ENCODE measurements at regions not wholly inside any gene's neighbourhood (a gene's known extent, or its start where the extent isn't known, plus 50 kb on each side); places are given as distances from the start of the nearest gene placed in this dataset.

- H3K79me2 ChIP-seq (ENCODE audit: insufficient read depth, low read length), result no peaks in the 10 kb centered on the region
- H3K4me2 ChIP-seq (ENCODE audit: insufficient read depth, low read length), result no peak overlapping the region
- no peaks in the 10 kb centered on the region for H3K27me3 ChIP-seq (ENCODE audit: insufficient read depth, low read length, poor library complexity)
- ATAC-seq (ENCODE audit: insufficient read depth, low read depth) (no peak), DNase-seq (no peak)
- no peaks in the 10 kb centered on the region for H3K36me3 ChIP-seq (ENCODE audit: insufficient read depth, low read length)
- H3K4me1 ChIP-seq (ENCODE audit: insufficient read depth, low read length), result no peaks in the 10 kb centered on the region
- no peak overlapping the region for H3K27ac ChIP-seq (ENCODE audit: low read length)
- TF ChIP-seq EZH2 (IDR thresholded peaks at IDR 0.05; ENCODE audit: borderline replicate concordance, low read depth, low read length, severe bottlenecking) (no peak), CTCF (IDR thresholded peaks at IDR 0.05; ENCODE audit: borderline replicate concordance, extremely low read depth, low read length, poor library complexity, severe bottlenecking) (no peak)
- no peak overlapping the region for H3K9ac ChIP-seq (ENCODE audit: low read depth, low read length)
- no peak overlapping the region for H2AFZ ChIP-seq (ENCODE audit: low read depth, low read length)
- H3K9me3 ChIP-seq (ENCODE audit: insufficient read depth, low read length, severe bottlenecking), result no peaks in the 10 kb centered on the region
- no peak overlapping the region for H3K4me3 ChIP-seq (ENCODE audit: low read depth in 1 of 2, low read length in 2 of 2)
- H4K20me1 ChIP-seq (ENCODE audit: insufficient read depth, low read length), result no peaks in the 10 kb centered on the region
Measured at GRCh38 chr5:27612161-27612560, 573.8 kb upstream of the CDH9 start.

GRCh38 chr5:27608992-27609391 lies 570.6 kb upstream of the CDH9 start:
- H3K4me1 ChIP-seq (ENCODE audit: insufficient read depth, low read length), result no peaks in the 10 kb centered on the region
- no peaks in the 10 kb centered on the region for H3K9me3 ChIP-seq (ENCODE audit: insufficient read depth, low read length, severe bottlenecking)
- H3K36me3 ChIP-seq (ENCODE audit: insufficient read depth, low read length), result no peaks in the 10 kb centered on the region
- no peak overlapping the region for H3K27ac ChIP-seq (ENCODE audit: low read length)
- H3K4me2 ChIP-seq (ENCODE audit: insufficient read depth, low read length), result no peak overlapping the region
- no peak overlapping the region for H3K9ac ChIP-seq (ENCODE audit: low read depth, low read length)
- H4K20me1 ChIP-seq (ENCODE audit: insufficient read depth, low read length), result no peaks in the 10 kb centered on the region
- no peaks in the 10 kb centered on the region for H3K79me2 ChIP-seq (ENCODE audit: insufficient read depth, low read length)
- H3K27me3 ChIP-seq (ENCODE audit: insufficient read depth, low read length, poor library complexity), result no peaks in the 10 kb centered on the region
- H2AFZ ChIP-seq (ENCODE audit: low read depth, low read length), result no peak overlapping the region
- DNase-seq (no peak), ATAC-seq (ENCODE audit: insufficient read depth, low read depth) (no peak)
- no peak for TF ChIP-seq EZH2 (IDR thresholded peaks at IDR 0.05; ENCODE audit: borderline replicate concordance, low read depth, low read length, severe bottlenecking)
- no peak for TF ChIP-seq CTCF (IDR thresholded peaks at IDR 0.05; ENCODE audit: borderline replicate concordance, extremely low read depth, low read length, poor library complexity, severe bottlenecking)
- no peak overlapping the region for H3K4me3 ChIP-seq (ENCODE audit: low read depth in 1 of 2, low read length in 2 of 2)

- no peaks in the 10 kb centered on the region for H3K27me3 ChIP-seq (ENCODE audit: insufficient read depth, low read length, poor library complexity)
- no peak for DNase-seq
Measured at GRCh38 chr5:27598576-27598975, 560.2 kb upstream of the CDH9 start.

More at GRCh38 chr5:27598576-27598975, 560.2 kb upstream of the CDH9 start:
- no peaks in the 10 kb centered on the region for H3K4me1 ChIP-seq (ENCODE audit: insufficient read depth, low read length)
- no peaks in the 10 kb centered on the region for H3K79me2 ChIP-seq (ENCODE audit: insufficient read depth, low read length)
- H3K9me3 ChIP-seq (ENCODE audit: insufficient read depth, low read length, severe bottlenecking), result no peaks in the 10 kb centered on the region
- no peaks in the 10 kb centered on the region for H4K20me1 ChIP-seq (ENCODE audit: insufficient read depth, low read length)
- no peaks in the 10 kb centered on the region for H3K36me3 ChIP-seq (ENCODE audit: insufficient read depth, low read length)
- H2AFZ ChIP-seq (ENCODE audit: low read depth, low read length), result no peak overlapping the region
- no peak overlapping the region for H3K9ac ChIP-seq (ENCODE audit: low read depth, low read length)
- no peak overlapping the region for H3K4me2 ChIP-seq (ENCODE audit: insufficient read depth, low read length)
- H3K27ac ChIP-seq (ENCODE audit: low read length), result no peak overlapping the region
- H3K4me3 ChIP-seq (ENCODE audit: low read depth in 1 of 2, low read length in 2 of 2), result no peak overlapping the region
- no peak for ATAC-seq (ENCODE audit: insufficient read depth, low read depth)
- no peak for TF ChIP-seq EZH2 (IDR thresholded peaks at IDR 0.05; ENCODE audit: borderline replicate concordance, low read depth, low read length, severe bottlenecking)
- no peak for TF ChIP-seq CTCF (IDR thresholded peaks at IDR 0.05; ENCODE audit: borderline replicate concordance, extremely low read depth, low read length, poor library complexity, severe bottlenecking)

All from DND-41 (cell line).